DOHH2 (cell line): ENCODE measurements at regions not wholly inside any gene's neighbourhood (a gene's known extent, or its start where the extent isn't known, plus 50 kb on each side); places are given as distances from the start of the nearest gene placed in this dataset.

Experiments
- CTCF ChIP-seq: fragments of 200-600 bp; sonication (generic); IDR thresholded peaks from one replicate; pipeline ENCODE4 v1.5.1; 2014; ENCODE audit warnings: antibody characterized with exemption, mild to moderate bottlenecking, low read depth, low read length; ENCODE audit not compliant: poor library complexity, severe bottlenecking
- EZH2phosphoT487 ChIP-seq: fragments of 200-600 bp; sonication (generic); IDR thresholded peaks from 2 replicates; pipeline ENCODE4 v1.6.1; 2017; ENCODE audit warnings: borderline replicate concordance, mild to moderate bottlenecking, antibody characterized with exemption, low read length, moderate library complexity, mixed read lengths

- TF ChIP-seq CTCF, result no peak
- no peak for TF ChIP-seq EZH2phosphoT487
These were observed 184.0 kb downstream of the BCHE start for GRCh38 chr3:165653130-165653778.
